Left lung (tissue), 4 donors: ENCODE measurements at regions not wholly inside any gene's neighbourhood (a gene's known extent, or its start where the extent isn't known, plus 50 kb on each side); places are given as distances from the start of the nearest gene placed in this dataset.
"Not testable (repeated sequence)": the region's sequence is repeated elsewhere in the genome, so short reads cannot be mapped to it uniquely, and the experiment has no call there.

Experiments used
- ATAC-seq: fragments of 200-7000 bp; cut with Tn5 transposase; one replicate; pipeline ENCODE4 v1.9.1; 2020; ENCODE audit warnings: moderate library complexity
- DNase-seq, 4 donors: peaks; one replicate each; pipeline ENCODE4 v3.0.0-alpha.2; 2013 to 2020
- H3K27ac ChIP-seq, 2 donors: fragments of 200-600 bp; sonication (generic) in 1 of 2; one replicate each; pipeline versions ENCODE4 v1.5.0 to v1.8.0; 2020 to 2021
- H3K27me3 ChIP-seq, 2 donors: fragments of 200-600 bp; sonication (generic) in 1 of 2; one replicate each; pipeline versions ENCODE4 v1.5.0 to v1.8.0; 2020 to 2021
- H3K36me3 ChIP-seq, 2 donors: fragments of 200-600 bp; sonication (generic) in 1 of 2; one replicate each; pipeline versions ENCODE4 v1.5.0 to v1.8.0; 2020 to 2021
- H3K4me1 ChIP-seq, 2 donors: fragments of 200-600 bp; one replicate each; pipeline ENCODE4 v1.8.0; 2021
- H3K4me3 ChIP-seq, 2 donors: fragments of 200-600 bp; sonication (generic) in 1 of 2; one replicate each; pipeline versions ENCODE4 v1.5.0 to v1.8.0; 2020 to 2021; ENCODE audit warnings: mild to moderate bottlenecking in 1 of 2
- H3K9me3 ChIP-seq, 2 donors: fragments of 200-600 bp; sonication (generic) in 1 of 2; one replicate each; pipeline versions ENCODE4 v1.5.0 to v1.8.0; 2020 to 2021
- intact Hi-C, 2 donors: fragments of 100-400 bp; cut with DNase I; formaldehyde crosslinking; loops; one replicate each; pipeline versions ENCODE4 v1.11.2 to v1.14.2; 2022
- TF ChIP-seq, protein P1 (sequence below), 2 donors: fragments of 200-600 bp; sonication (generic) in 1 of 2; IDR thresholded peaks; one replicate each; pipeline versions ENCODE4 v1.5.0 to v1.8.0; 2021; ENCODE audit warnings: antibody characterized with exemption in 2 of 2
- donor health status: DM: no; HTN: yes; CAD: no.
- donor health status: DM: no; HTN: no; CAD: no.

DNA sequence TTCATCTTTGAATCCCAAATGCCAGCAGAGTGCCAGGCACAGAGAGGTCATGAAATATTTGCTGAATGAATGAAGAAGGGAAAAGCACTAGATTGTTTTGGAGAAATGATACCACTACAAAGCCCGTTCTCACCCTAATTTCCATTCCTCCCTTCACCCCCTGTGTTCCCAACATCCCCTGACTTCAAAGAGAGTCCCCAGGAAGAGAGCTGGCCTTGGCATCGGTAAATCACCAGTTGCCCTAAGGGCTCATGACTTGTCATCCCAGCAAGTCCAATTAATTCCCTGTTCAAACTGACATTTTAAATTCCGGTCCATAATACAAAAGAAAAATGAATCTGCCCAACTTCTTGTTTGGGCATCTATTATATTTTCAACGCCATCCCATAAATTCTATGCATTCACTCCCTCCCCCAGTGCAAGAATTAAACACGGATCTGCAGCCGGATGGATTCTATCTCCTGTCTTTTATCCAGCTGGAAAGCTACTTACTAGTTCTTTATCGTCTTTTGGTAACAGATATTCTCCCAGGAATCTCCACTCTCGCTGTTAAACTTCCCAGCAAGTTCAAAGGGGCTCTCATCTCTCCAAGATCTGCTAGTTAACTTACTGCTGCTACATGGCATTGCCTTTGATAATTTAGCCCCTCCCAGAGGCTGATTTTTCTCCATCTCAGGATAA, 63.9 kb upstream of the TSC22D2 start:
- ATAC-seq (no peak), DNase-seq (no peak)
- no peaks in the 10 kb centered on the region for H3K9me3 ChIP-seq
- H3K4me1 ChIP-seq: no peaks in the 10 kb centered on the region
- H3K27me3 ChIP-seq: no peaks in the 10 kb centered on the region
- no peak overlapping the region for H3K4me3 ChIP-seq
- no peaks in the 10 kb centered on the region for H3K36me3 ChIP-seq
- TF ChIP-seq, protein P1, sequence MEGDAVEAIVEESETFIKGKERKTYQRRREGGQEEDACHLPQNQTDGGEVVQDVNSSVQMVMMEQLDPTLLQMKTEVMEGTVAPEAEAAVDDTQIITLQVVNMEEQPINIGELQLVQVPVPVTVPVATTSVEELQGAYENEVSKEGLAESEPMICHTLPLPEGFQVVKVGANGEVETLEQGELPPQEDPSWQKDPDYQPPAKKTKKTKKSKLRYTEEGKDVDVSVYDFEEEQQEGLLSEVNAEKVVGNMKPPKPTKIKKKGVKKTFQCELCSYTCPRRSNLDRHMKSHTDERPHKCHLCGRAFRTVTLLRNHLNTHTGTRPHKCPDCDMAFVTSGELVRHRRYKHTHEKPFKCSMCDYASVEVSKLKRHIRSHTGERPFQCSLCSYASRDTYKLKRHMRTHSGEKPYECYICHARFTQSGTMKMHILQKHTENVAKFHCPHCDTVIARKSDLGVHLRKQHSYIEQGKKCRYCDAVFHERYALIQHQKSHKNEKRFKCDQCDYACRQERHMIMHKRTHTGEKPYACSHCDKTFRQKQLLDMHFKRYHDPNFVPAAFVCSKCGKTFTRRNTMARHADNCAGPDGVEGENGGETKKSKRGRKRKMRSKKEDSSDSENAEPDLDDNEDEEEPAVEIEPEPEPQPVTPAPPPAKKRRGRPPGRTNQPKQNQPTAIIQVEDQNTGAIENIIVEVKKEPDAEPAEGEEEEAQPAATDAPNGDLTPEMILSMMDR (IDR thresholded peaks at IDR 0.05): no peak
- H3K27ac ChIP-seq: no peak overlapping the region
- intact Hi-C loops: no loop called here

DNA sequence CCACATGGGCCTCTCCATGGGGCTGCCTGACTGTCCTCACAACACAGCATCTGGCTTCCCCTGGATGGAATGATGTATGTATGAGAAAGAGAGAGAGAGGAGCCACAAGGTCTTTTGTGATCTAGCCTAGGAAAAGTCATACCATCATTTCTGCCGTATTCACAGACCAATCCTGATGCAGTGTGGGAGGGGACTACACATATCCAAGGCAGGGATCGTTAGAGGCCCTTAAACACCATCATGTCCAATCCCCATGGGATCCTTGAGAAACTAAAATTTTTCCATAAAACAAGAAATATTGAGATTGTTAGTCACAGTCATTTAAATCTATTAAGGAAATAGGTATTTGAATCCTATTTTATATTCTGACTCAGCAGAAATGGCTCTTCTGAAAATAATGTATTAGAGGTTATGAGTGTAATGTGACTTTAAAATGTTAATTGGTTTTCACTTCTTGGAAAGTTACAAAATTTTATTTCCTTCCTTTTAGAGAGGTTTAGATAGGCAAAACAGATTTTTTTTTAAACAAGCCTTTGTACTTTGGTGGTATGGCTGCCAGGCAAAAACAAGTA, 65.1 kb upstream of the TSC22D2 start:
- Histone ChIP-seq H3K4me1 (no peaks in the 10 kb centered on the region), H3K9me3 (no peaks in the 10 kb centered on the region), H3K36me3 (no peaks in the 10 kb centered on the region), H3K4me3 (no peak overlapping the region), H3K27ac (no peak overlapping the region), H3K27me3 (no peaks in the 10 kb centered on the region)
- no peak for DNase-seq
- no peak for ATAC-seq
- TF ChIP-seq, protein P1 (IDR thresholded peaks at IDR 0.05): no peak
- intact Hi-C loops: no loop called here

GRCh38 chr3:150341891-150342290, 66.2 kb upstream of the TSC22D2 start:
- intact Hi-C loops: no loop called here
- no peaks in the 10 kb centered on the region for H3K9me3 ChIP-seq
- no peak for ATAC-seq
- H3K4me1 ChIP-seq: no peaks in the 10 kb centered on the region
- TF ChIP-seq, protein P1 (IDR thresholded peaks at IDR 0.05): no peak
- no peaks in the 10 kb centered on the region for H3K36me3 ChIP-seq
- H3K27me3 ChIP-seq: no peaks in the 10 kb centered on the region
- no peak for DNase-seq
- no peak overlapping the region for H3K27ac ChIP-seq
- no peak overlapping the region for H3K4me3 ChIP-seq

DNA sequence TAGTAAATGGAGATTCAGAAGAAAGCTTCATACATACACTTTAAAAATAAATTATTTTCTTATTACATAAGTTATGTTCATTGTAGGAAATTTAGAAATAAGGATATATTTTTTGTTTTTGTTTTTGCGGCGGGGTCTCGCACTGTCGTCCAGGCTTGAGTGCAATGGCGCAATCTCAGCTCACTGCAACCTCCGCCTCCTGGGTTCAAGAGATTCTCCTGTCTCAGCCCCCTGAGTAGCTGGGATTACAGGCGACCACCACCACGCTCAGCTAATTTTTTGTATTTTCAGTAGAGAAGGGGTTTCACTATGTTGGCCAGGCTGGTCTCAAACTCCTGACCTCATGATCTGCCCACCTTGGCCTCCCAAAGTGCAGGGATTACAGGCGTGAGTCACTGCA, 71.7 kb upstream of the TSC22D2 start:
- H3K4me1 ChIP-seq, H3K9me3 ChIP-seq, ATAC-seq, DNase-seq, H3K27ac ChIP-seq, intact Hi-C loops, H3K27me3 ChIP-seq, H3K36me3 ChIP-seq, H3K4me3 ChIP-seq: not testable (repeated sequence)

- H3K4me3 ChIP-seq: no peak overlapping the region
- no peak overlapping the region for H3K27ac ChIP-seq
- no peaks in the 10 kb centered on the region for H3K27me3 ChIP-seq
- intact Hi-C loops: no loop called here
- H3K9me3 ChIP-seq: no peaks in the 10 kb centered on the region
- no peak for ATAC-seq
- TF ChIP-seq, protein P1 (IDR thresholded peaks at IDR 0.05): no peak
- no peaks in the 10 kb centered on the region for H3K4me1 ChIP-seq
- no peak for DNase-seq
- H3K36me3 ChIP-seq: no peaks in the 10 kb centered on the region
Observed at GRCh38 chr3:150335631-150336030, 72.5 kb upstream of the TSC22D2 start.

- Histone ChIP-seq H3K36me3 (no peaks in the 10 kb centered on the region), H3K4me3 (no peak overlapping the region), H3K27ac (no peak overlapping the region), H3K4me1 (no peaks in the 10 kb centered on the region), H3K27me3 (no peaks in the 10 kb centered on the region), H3K9me3 (no peaks in the 10 kb centered on the region)
- ATAC-seq (no peak), DNase-seq (no peak)
- TF ChIP-seq, protein P1 (IDR thresholded peaks at IDR 0.05): no peak
- intact Hi-C loops: no loop called here
Observed at GRCh38 chr3:150334974-150335373, 73.1 kb upstream of the TSC22D2 start.
